ENCODE measurements at regions not wholly inside any gene's neighbourhood (a gene's known extent, or its start where the extent isn't known, plus 50 kb on each side); places are given as distances from the start of the nearest gene placed in this dataset.
"Not testable (repeated sequence)": the region's sequence is repeated elsewhere in the genome, so short reads cannot be mapped to it uniquely, and the experiment has no call there.

DNA sequence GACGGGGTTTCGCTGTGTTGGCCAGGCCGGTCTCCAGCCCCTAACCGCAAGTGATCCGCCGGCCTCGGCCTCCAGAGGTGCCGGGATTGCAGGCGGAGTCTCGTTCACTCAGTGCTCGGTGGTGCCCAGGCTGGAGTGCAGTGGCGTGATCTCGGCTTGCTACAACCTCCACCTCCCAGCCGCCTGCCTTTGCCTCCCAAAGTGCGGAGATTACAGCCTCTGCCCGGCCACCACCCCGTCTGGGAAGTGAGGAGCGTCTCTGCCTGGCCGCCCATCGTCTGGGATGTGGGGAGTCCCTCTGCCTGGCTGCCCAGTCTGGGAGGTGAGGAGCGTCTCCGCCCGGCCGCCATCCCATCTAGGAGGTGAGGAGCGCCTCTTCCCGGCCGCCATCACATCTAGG, 68.3 kb upstream of the ALDH1B1 start:
- H3K36me3 Mint-ChIP-seq (ENCODE audit: low read depth); H3K9me3 Mint-ChIP-seq; H3K27me3 Mint-ChIP-seq; ATAC-seq; H3K4me1 Mint-ChIP-seq; H3K4me3 Mint-ChIP-seq; H3K27ac Mint-ChIP-seq; DNase-seq: not testable (repeated sequence)

GRCh38 chr9:38322937-38323336, 69.6 kb upstream of the ALDH1B1 start:
- ATAC-seq, result no peak
- H3K36me3 Mint-ChIP-seq (ENCODE audit: low read depth), result no peaks in the 10 kb centered on the region

DNA sequence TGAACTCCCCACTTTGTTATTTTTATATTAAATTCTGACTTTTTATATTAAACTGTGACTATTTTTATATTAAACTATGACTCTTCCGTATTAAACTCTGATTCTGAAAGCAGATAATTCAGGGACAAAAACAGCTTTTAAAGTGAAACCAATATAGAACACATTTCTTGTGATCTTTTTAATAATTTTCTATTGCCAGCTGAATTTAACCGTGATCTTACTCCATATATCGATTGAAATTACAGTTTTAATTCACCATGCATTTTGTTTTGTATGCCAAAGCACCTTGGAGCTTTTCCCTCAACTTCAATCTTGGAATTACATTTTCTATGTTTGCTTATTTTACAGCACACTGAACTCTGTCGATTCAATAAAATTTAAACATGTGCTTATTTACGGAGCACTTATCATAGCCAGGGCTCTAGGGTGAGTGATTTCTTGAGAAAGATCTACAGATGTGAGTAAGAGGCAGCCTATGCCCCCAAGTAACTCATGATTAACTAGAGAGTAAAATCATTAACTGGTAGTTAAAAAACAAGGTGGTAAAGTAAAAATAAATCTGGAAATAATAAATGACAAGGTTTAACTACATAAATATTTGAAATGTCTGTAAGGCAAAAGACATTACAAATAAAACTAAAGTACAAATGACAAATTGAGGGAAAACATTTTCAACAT, 72.9 kb upstream of the ALDH1B1 start:
- Mint-ChIP-seq H3K27me3 (peaks cover 6% of the 10 kb centered on the region), H3K9me3 (no peaks in the 10 kb centered on the region), H3K36me3 (ENCODE audit: low read depth) (no peaks in the 10 kb centered on the region), H3K4me1 (no peaks in the 10 kb centered on the region), H3K27ac (no peak overlapping the region), H3K4me3 (no peak overlapping the region)
- ATAC-seq, result no peak
- DNase-seq, result no peak

More at GRCh38 chr9:38322937-38323336, 69.6 kb upstream of the ALDH1B1 start:
- no peaks in the 10 kb centered on the region for H3K9me3 Mint-ChIP-seq
- no peaks in the 10 kb centered on the region for H3K4me1 Mint-ChIP-seq
- no peak overlapping the region for H3K27ac Mint-ChIP-seq
- DNase-seq, result no peak
- H3K27me3 Mint-ChIP-seq, result peaks cover 9% of the 10 kb centered on the region
- no peak overlapping the region for H3K4me3 Mint-ChIP-seq

DNA sequence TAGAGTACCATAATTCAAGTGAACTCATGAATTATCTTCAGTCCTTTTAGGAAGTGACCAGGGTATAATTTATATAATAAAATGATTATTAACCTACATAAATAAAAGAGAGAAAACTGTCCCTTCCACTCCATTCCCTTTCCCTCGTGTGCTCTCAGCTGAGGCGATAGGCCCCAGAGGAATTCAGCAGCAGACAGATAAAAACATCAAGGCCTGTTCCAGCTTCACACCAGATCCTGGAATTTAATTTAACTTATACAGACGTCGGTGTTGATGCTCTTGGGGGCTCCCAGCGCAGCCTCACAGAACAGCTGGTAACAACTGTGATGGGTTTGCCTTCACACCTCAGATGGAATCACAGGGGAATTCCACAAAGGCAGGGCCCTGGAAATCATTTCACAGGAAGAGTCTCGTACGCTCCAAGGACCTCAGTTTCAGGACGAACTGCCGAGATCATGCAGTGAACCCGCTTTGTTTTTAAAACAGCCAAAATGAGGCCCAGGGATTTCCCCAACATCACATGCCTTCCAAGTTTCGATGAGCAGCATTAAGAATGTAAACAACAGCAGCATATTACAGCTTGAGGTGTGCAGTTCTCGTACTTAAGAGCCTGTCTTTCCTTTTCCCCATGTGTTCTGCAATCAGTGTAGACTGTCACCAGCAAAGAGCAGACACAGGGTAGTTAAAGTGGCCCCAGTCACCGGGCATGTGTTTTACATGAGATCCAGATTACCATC, 73.6 kb upstream of the ALDH1B1 start:
- peaks cover 7% of the 10 kb centered on the region for H3K27me3 Mint-ChIP-seq
- no peaks in the 10 kb centered on the region for H3K4me1 Mint-ChIP-seq
- ATAC-seq (no peak), DNase-seq (no peak)
- H3K4me3 Mint-ChIP-seq, result no peak overlapping the region
- H3K36me3 Mint-ChIP-seq (ENCODE audit: low read depth), result no peaks in the 10 kb centered on the region
- no peaks in the 10 kb centered on the region for H3K9me3 Mint-ChIP-seq
- no peak overlapping the region for H3K27ac Mint-ChIP-seq

GRCh38 chr9:38316166-38316780, 76.2 kb upstream of the ALDH1B1 start:
- DNase-seq (no peak), ATAC-seq (no peak)
- H3K4me3 Mint-ChIP-seq, result no peak overlapping the region
- H3K9me3 Mint-ChIP-seq, result no peaks in the 10 kb centered on the region
- peaks cover 13% of the 10 kb centered on the region for H3K27me3 Mint-ChIP-seq
- no peaks in the 10 kb centered on the region for H3K4me1 Mint-ChIP-seq
- H3K36me3 Mint-ChIP-seq (ENCODE audit: low read depth), result no peaks in the 10 kb centered on the region
- H3K27ac Mint-ChIP-seq, result no peak overlapping the region

- Mint-ChIP-seq H3K27ac (no peak overlapping the region), H3K9me3 (no peaks in the 10 kb centered on the region), H3K36me3 (ENCODE audit: low read depth) (no peaks in the 10 kb centered on the region), H3K4me1 (no peaks in the 10 kb centered on the region), H3K4me3 (no peak overlapping the region), H3K27me3 (peaks cover 11% of the 10 kb centered on the region)
- DNase-seq (no peak), ATAC-seq (no peak)
Measured at GRCh38 chr9:38315085-38315595, 77.4 kb upstream of the ALDH1B1 start.

- peaks cover 9% of the 10 kb centered on the region for H3K27me3 Mint-ChIP-seq
- ATAC-seq, result no peak
- H3K4me1 Mint-ChIP-seq, result no peaks in the 10 kb centered on the region
- no peak for DNase-seq
- no peaks in the 10 kb centered on the region for H3K9me3 Mint-ChIP-seq
- H3K27ac Mint-ChIP-seq, result no peak overlapping the region
- H3K36me3 Mint-ChIP-seq (ENCODE audit: low read depth), result no peaks in the 10 kb centered on the region
- no peak overlapping the region for H3K4me3 Mint-ChIP-seq
Measured at GRCh38 chr9:38313421-38313820, 79.1 kb upstream of the ALDH1B1 start.

DNA sequence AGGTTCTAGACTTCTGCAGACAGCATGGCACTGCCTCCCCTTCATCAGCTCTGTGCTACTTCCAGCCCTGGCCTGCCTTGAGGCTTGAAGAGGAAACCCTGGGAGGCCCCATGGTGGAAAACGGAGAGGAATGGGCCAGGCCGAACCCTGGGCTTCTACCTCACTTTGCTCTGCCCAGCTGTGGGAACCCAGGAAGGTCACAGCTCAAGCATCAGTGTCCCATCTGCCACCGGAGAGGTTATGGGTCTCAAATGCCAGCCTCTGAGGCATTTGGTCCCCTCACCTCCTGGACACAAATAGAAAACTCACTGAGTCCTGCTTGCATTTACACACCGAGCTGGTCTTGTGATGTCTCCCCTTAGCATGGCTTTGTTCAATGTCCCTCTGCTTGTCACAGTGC, 80.1 kb upstream of the ALDH1B1 start:
- Mint-ChIP-seq H3K4me3 (no peak overlapping the region), H3K27me3 (peaks cover 9% of the 10 kb centered on the region), H3K9me3 (no peaks in the 10 kb centered on the region), H3K27ac (no peak overlapping the region), H3K4me1 (no peaks in the 10 kb centered on the region), H3K36me3 (ENCODE audit: low read depth) (no peaks in the 10 kb centered on the region)
- ATAC-seq, result no peak
- no peak for DNase-seq

DNA sequence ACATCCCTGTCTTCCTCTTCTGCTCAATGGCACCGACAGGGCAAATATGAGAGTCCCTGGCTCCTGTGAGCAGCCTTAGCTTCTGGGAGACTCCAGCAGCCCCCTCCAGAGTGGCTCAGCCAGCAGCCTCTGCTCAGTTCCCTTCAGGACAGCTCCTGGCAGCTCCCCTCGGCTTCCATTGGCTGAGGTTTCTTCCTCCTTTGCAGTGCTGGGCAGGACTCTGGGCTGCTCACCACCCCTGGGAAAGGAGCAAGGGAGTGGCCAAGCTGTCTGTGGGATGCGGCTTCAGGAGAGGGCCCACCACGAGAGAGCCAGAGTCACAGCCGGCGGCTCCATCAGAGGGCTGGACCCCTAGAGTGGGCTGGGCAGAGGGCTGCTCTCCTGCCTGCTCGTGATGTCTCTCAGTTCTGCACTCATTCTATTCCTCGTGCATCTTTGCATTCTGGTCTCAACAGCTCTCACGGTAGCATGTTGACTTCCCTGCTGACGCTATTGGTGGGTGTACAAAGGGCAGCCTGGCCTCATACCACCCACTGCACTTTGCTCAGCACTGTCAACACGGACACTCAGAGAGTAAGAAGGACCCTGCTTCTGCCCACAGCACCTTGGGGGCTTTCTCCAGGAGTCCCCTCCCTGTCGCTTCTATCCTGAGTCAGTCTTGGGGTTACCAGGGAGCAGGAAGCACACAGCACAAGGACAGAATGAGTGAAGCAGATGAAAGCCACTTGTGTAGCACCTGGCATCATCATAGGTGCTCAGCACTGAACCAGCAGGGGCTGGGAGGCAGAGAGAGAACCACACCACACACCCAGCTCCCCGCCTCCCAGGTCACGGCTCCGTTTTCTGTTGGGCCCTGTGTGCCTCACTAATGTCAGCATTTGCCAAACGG, 80.9 kb upstream of the ALDH1B1 start:
- ATAC-seq (peak; percentile 13), DNase-seq (no peak)
- H3K4me3 Mint-ChIP-seq, result no peak overlapping the region
- no peak overlapping the region for H3K27ac Mint-ChIP-seq
- no peaks in the 10 kb centered on the region for H3K36me3 Mint-ChIP-seq (ENCODE audit: low read depth)
- H3K9me3 Mint-ChIP-seq, result no peaks in the 10 kb centered on the region
- no peaks in the 10 kb centered on the region for H3K4me1 Mint-ChIP-seq
- H3K27me3 Mint-ChIP-seq, result peaks cover 9% of the 10 kb centered on the region

DNA sequence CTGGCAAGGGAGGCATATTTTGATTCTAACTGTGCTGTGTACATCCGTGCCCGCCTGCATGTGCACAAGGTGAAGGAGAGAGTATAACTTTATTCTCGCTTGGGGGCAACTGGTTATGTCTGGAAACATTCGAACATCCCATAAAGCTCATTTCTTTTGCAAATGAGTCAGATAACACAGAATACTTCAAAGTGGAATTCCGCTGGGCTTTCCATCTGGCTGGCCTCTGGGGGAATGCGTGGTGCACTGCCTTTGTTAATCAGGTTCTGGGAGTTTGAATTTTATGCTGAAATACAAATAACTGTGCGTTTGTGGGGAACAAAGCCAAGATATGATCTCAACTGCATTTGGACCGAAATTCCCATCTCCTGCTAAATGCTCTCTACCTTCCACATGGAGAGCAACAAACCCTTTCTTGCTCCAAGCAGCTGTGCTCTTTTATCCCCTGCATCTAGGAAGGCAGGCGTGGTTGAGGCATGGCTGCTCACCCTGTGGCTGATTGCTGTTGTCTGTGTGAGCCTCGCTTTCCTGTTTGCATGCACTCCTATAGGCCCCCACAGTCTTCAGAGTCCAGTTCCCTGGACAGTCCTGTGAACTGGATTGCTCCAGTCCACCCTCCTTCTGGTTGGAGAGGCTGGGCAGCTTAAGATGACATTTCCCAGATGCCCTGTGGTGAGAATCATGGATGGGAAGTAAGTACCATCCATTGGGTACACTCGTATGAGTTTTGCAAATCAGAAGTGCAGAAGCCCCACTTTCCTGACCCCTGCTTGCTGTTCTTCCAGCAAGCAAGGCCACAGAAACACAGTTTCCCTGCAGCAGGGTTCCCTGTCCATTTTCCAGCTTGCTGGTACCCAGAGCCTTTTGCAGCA, 82.9 kb upstream of the ALDH1B1 start:
- H3K4me3 Mint-ChIP-seq, result no peak overlapping the region
- DNase-seq (no peak), ATAC-seq (no peak)
- H3K27me3 Mint-ChIP-seq, result peaks cover 9% of the 10 kb centered on the region
- no peak overlapping the region for H3K27ac Mint-ChIP-seq
- H3K9me3 Mint-ChIP-seq, result no peaks in the 10 kb centered on the region
- H3K36me3 Mint-ChIP-seq (ENCODE audit: low read depth), result no peaks in the 10 kb centered on the region
- H3K4me1 Mint-ChIP-seq, result no peaks in the 10 kb centered on the region

- ATAC-seq (no peak), DNase-seq (no peak)
- no peaks in the 10 kb centered on the region for H3K9me3 Mint-ChIP-seq
- no peaks in the 10 kb centered on the region for H3K36me3 Mint-ChIP-seq (ENCODE audit: low read depth)
- no peak overlapping the region for H3K27ac Mint-ChIP-seq
- H3K27me3 Mint-ChIP-seq, result peaks cover 3% of the 10 kb centered on the region
- no peak overlapping the region for H3K4me3 Mint-ChIP-seq
- no peaks in the 10 kb centered on the region for H3K4me1 Mint-ChIP-seq
Measured at GRCh38 chr9:38308136-38308535, 84.4 kb upstream of the ALDH1B1 start.

DNA sequence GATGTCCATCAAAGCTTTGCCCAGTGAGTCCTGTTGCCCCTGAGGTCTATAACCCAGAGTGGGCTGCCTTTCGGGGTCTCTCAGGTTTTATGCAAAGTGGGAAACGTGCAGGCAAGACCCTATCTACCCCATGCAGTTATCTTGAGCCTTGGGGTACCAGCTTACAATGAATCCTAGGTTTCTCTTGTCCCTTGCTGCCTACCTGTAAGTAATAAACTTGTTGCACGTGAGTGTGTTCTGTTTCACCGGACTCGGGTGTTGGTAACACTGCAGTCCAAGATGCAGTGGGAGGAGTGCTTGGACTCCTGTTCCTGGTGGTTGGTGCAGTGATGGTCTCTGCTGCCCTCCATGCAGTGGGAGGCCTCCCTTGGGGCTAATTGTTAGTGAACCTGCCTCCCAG, 85.6 kb upstream of the ALDH1B1 start:
- Mint-ChIP-seq H3K4me1 (no peaks in the 10 kb centered on the region), H3K36me3 (ENCODE audit: low read depth) (no peaks in the 10 kb centered on the region), H3K4me3 (no peak overlapping the region), H3K27me3 (no peaks in the 10 kb centered on the region), H3K9me3 (no peaks in the 10 kb centered on the region), H3K27ac (no peak overlapping the region)
- no peak for ATAC-seq
- DNase-seq, result no peak

GRCh38 chr9:38305582-38305981, 86.9 kb upstream of the ALDH1B1 start:
- no peaks in the 10 kb centered on the region for H3K27me3 Mint-ChIP-seq
- ATAC-seq, result no peak
- H3K9me3 Mint-ChIP-seq, result no peaks in the 10 kb centered on the region
- H3K4me3 Mint-ChIP-seq, result no peak overlapping the region
- H3K27ac Mint-ChIP-seq, result no peak overlapping the region
- no peak for DNase-seq
- H3K36me3 Mint-ChIP-seq (ENCODE audit: low read depth), result no peaks in the 10 kb centered on the region
- no peaks in the 10 kb centered on the region for H3K4me1 Mint-ChIP-seq

Measured in activated naive CD8-positive, alpha-beta T cell treated with anti-CD3 and anti-CD28 coated beads, Interleukin-2, amount 50 U/mL, for 24 hours (primary cell).